CMK (cell line): ENCODE measurements at regions not wholly inside any gene's neighbourhood (a gene's known extent, or its start where the extent isn't known, plus 50 kb on each side); places are given as distances from the start of the nearest gene placed in this dataset.
"Not testable (repeated sequence)": the region's sequence is repeated elsewhere in the genome, so short reads cannot be mapped to it uniquely, and the experiment has no call there.

ENCODE experiments used
- DNase-seq: peaks from one replicate; pipeline ENCODE4 v3.0.0-alpha.2; 2010; ENCODE audit warnings: low read depth

DNA sequence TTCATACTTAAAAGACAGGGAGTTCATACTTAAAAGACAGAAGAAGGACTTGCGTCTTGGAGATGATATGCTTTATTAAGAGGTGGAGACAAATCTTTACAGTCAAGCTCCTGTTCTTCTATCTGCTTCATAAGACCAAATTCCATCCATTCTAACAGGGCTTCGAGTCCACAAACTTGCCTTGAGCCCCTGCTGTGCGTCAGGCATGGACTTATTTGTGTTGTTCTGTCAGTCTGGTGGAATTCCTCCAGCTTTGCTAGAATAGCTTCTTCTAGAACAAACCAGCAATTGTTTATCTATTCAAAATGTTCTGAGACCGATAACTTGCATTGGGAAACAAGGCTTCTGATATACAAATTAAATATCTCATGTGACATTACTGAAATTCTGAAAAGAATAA lies 73.9 kb upstream of the SOX11 start:
- no peak for DNase-seq

DNA sequence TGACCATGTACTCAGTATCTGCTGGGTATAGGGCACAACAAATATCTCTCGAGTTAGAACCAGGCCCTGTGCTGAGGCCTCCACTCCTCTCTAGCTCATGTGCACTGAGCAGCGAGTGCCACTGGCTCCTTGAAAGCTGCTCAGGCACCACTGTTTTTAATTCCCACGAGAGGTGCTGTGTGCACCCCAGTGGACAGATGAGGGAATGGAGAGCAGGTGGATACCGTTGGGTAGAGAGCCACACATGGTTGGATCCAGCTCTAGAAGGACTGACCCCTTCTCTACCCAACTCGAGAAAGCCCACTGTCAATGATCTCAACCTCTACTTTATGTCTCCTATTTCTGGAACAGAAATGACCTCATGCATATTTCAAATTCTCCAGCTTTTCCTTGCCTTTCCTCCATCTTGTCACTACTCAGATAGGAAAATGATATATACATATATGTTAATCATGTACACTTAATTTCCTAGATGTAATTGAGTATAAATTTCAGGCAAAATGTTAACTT lies 66.6 kb upstream of the SOX11 start:
- DNase-seq: not testable (repeated sequence)

DNA sequence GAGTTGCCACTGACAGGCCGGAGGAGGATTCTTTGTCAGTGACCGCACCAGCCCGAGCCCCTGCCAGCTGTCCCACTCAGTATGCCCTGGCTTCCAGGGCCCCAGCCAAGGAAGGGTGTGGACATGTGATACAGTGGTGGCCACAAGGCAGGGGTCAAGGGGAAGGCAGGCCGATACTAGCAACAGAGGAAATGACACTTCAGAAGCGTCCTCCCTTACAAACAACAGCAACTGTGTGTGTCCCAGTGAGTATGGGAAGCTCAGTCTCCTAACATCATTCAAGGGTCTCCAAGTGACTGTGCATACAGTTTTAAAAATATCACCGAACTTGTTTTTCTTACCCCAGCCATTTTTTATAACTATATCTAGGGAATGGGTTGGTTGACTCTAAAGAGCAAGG lies 63.7 kb upstream of the SOX11 start:
- not testable (repeated sequence) for DNase-seq

DNA sequence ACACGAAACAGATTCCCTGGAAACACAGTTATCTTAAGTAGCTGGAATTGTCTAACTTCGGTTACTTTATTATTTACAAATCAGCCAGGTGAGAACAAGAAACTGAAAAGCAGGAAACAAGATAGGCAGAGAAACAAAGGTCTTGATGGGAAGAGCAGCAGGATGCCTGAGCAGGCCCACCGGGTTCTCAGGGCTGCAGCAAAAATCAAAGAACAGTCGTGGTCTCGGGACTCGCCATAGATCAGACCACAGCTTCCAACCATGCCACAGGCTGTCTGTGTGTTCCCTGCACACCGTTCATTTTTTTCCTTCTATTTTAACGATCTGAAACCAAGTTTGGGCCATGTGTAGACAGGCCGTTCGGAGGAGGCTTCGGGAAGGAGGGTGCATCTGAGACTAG lies 62.7 kb upstream of the SOX11 start:
- DNase-seq: not testable (repeated sequence)

DNA sequence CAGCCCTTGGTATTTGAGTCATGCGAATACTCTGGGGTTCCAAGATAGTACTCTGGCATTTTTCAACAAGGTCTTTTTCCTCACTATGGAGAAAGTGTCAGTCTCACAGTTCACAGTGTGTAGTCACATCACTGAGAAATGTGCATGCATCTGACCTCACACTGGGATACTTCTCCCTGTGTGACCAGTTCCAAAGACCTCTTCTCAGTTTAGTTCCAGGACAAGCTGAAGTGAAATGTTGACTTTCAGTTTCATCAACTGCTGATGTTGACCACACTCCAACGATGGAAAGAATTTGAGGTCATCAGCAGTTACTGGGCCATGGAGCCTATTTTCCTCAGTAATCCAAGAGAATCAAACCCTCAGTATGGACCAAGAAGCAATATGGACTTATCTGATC lies 55.1 kb upstream of the SOX11 start:
- not testable (repeated sequence) for DNase-seq
